HUES48 (cell line): ENCODE measurements at regions not wholly inside any gene's neighbourhood (a gene's known extent, or its start where the extent isn't known, plus 50 kb on each side); places are given as distances from the start of the nearest gene placed in this dataset.

Experiments used
- H3K27ac ChIP-seq: one replicate; pipeline ENCODE4 v1.7.0; 2013; ENCODE audit warnings: low read depth, low read length, inconsistent platforms
- H3K27me3 ChIP-seq: 2 replicates; pipeline ENCODE4 v1.6.1; 2013; ENCODE audit warnings: mild to moderate bottlenecking, low read length; ENCODE audit not compliant: control insufficient read depth, insufficient read depth
- H3K36me3 ChIP-seq: 2 replicates; pipeline ENCODE4 v1.6.1; 2013; ENCODE audit warnings: low read length; ENCODE audit not compliant: control insufficient read depth, insufficient read depth
- H3K4me1 ChIP-seq: 2 replicates; pipeline ENCODE4 v1.6.1; 2013; ENCODE audit warnings: mild to moderate bottlenecking, low read length; ENCODE audit not compliant: control insufficient read depth, insufficient read depth
- H3K4me3 ChIP-seq: 2 replicates; pipeline ENCODE4 v1.5.1; 2013; ENCODE audit warnings: mild to moderate bottlenecking, low read depth, low read length
- H3K9ac ChIP-seq: 2 replicates; pipeline ENCODE4 v1.6.1; 2013; ENCODE audit warnings: mild to moderate bottlenecking, low read depth, low read length, moderate library complexity
- H3K9me3 ChIP-seq: 2 replicates; pipeline ENCODE4 v1.6.1; 2013; ENCODE audit warnings: low read length; ENCODE audit not compliant: control insufficient read depth, insufficient read depth

DNA sequence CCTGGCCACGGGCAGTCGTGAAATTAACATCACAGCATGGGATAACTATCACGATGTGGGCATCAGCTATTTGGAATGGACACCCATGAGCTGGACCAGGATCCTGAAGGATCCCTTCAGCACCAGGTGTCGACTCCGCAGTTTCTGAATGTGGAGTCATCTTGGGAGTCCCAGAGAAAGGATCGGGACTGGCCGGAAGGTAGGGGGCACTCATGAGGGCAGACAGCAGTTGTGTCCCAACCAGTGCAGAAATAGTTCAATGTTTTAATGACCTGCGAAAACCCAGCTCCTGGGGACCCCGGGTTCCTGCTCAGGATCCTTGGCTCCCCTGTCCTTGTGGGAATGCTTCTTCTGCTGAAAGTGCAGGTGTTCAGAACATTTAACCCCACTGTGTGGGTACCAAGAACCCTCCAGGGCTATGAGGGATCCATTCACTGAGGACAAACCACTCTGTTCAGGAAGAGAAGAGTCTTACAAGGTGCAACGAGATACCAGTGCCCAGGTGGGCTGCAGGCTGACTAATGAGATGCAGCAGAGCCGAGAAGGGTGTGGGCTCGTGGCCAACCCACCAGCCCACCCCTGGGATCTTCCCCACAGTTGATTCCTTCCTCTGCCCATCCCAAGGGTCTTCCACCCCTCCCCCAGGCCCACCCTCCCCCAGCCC lies 154.8 kb downstream of the SALL1 start:
- H3K9me3 ChIP-seq: no peaks in the 10 kb centered on the region
- no peaks in the 10 kb centered on the region for H3K4me1 ChIP-seq
- no peaks in the 10 kb centered on the region for H3K36me3 ChIP-seq
- H3K27me3 ChIP-seq: no peaks in the 10 kb centered on the region
- H3K27ac ChIP-seq: no peak overlapping the region
- H3K4me3 ChIP-seq: no peak overlapping the region
- H3K9ac ChIP-seq: no peak overlapping the region

- Histone ChIP-seq H3K9me3 (no peaks in the 10 kb centered on the region), H3K36me3 (no peaks in the 10 kb centered on the region), H3K4me3 (no peak overlapping the region), H3K9ac (no peak overlapping the region), H3K27me3 (no peaks in the 10 kb centered on the region), H3K4me1 (no peaks in the 10 kb centered on the region), H3K27ac (no peak overlapping the region)
These were observed 156.1 kb downstream of the SALL1 start for GRCh38 chr16:50994995-50995394.

DNA sequence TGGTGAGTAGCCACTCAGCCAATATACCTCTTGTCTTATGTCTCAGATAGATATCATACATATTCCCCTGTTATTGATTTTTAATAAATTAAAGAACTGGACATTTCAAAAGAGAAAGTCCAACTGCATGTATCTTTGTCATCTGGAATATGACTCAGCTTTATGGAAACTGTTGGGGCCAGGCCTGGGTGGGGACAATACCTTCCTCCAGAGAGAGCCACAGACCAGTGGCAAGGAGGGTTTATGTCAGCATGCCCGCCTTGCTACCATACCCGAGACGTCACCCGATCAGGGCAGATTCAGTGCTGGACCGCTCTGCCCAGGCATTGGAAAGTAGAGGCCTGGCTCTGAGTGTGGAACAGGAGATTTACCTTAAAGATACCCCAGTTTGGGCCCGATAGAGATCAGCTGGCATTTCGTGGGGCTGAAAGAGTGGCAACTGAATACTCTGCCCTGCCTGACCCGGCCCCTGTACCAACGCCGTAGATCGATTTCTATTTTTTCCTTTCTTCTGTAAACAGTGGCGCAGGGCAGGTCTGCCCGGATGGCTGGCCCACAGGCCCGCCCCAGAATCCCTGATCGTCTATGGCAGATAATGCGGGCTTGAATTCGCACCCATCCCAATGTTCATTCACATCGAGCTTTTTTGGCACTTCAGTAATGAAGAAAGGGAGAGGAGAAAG lies 158.6 kb downstream of the SALL1 start:
- Histone ChIP-seq H3K4me3 (no peak overlapping the region), H3K27ac (no peak overlapping the region), H3K9me3 (no peaks in the 10 kb centered on the region), H3K27me3 (no peaks in the 10 kb centered on the region), H3K36me3 (no peaks in the 10 kb centered on the region), H3K9ac (no peak overlapping the region), H3K4me1 (no peaks in the 10 kb centered on the region)

GRCh38 chr16:50991436-50991835 lies 159.6 kb downstream of the SALL1 start:
- H3K9me3 ChIP-seq: no peaks in the 10 kb centered on the region
- H3K9ac ChIP-seq: no peak overlapping the region
- no peaks in the 10 kb centered on the region for H3K36me3 ChIP-seq
- no peaks in the 10 kb centered on the region for H3K27me3 ChIP-seq
- H3K27ac ChIP-seq: no peak overlapping the region
- H3K4me1 ChIP-seq: no peaks in the 10 kb centered on the region
- H3K4me3 ChIP-seq: no peak overlapping the region

- H3K27ac ChIP-seq: no peak overlapping the region
- H3K9ac ChIP-seq: no peak overlapping the region
- H3K27me3 ChIP-seq: no peaks in the 10 kb centered on the region
- no peaks in the 10 kb centered on the region for H3K9me3 ChIP-seq
- no peaks in the 10 kb centered on the region for H3K36me3 ChIP-seq
- no peak overlapping the region for H3K4me3 ChIP-seq
- H3K4me1 ChIP-seq: no peaks in the 10 kb centered on the region
These were observed 160.1 kb downstream of the SALL1 start for GRCh38 chr16:50991006-50991405.

- Histone ChIP-seq H3K27me3 (no peaks in the 10 kb centered on the region), H3K9me3 (no peaks in the 10 kb centered on the region), H3K9ac (no peak overlapping the region), H3K27ac (no peak overlapping the region), H3K4me3 (no peak overlapping the region), H3K4me1 (no peaks in the 10 kb centered on the region), H3K36me3 (no peaks in the 10 kb centered on the region)
These were observed 162.0 kb downstream of the SALL1 start for GRCh38 chr16:50989047-50989446.

GRCh38 chr16:50988441-50988840 lies 162.6 kb downstream of the SALL1 start:
- no peaks in the 10 kb centered on the region for H3K36me3 ChIP-seq
- H3K4me3 ChIP-seq: no peak overlapping the region
- no peaks in the 10 kb centered on the region for H3K27me3 ChIP-seq
- no peaks in the 10 kb centered on the region for H3K9me3 ChIP-seq
- no peak overlapping the region for H3K27ac ChIP-seq
- H3K4me1 ChIP-seq: no peaks in the 10 kb centered on the region
- H3K9ac ChIP-seq: no peak overlapping the region

DNA sequence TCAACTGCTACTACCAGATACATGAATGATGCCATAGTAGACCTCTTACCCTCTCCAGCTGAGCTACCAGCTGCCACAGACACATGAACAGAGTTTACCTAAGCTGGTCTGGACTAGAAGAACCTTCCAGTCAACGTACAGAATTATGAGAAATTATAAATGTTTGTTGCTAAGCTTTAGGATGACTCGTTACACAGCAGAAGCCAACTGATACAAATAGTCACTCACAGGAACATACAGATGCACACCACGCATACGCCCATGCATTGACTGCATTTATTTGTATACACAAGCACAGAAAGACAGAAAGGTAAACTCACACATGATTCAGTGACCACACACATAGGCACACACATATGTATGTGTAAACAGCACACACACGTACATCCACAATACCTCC lies 164.6 kb downstream of the SALL1 start:
- Histone ChIP-seq H3K9me3 (no peaks in the 10 kb centered on the region), H3K36me3 (no peaks in the 10 kb centered on the region), H3K27ac (no peak overlapping the region), H3K4me1 (no peaks in the 10 kb centered on the region), H3K9ac (no peak overlapping the region), H3K4me3 (no peak overlapping the region), H3K27me3 (no peaks in the 10 kb centered on the region)

- Histone ChIP-seq H3K9me3 (no peaks in the 10 kb centered on the region), H3K36me3 (no peaks in the 10 kb centered on the region), H3K27ac (no peak overlapping the region), H3K4me1 (no peaks in the 10 kb centered on the region), H3K4me3 (no peak overlapping the region), H3K9ac (no peak overlapping the region), H3K27me3 (no peaks in the 10 kb centered on the region)
These were observed 165.3 kb downstream of the SALL1 start for GRCh38 chr16:50985733-50986132.

- H3K36me3 ChIP-seq: no peaks in the 10 kb centered on the region
- no peaks in the 10 kb centered on the region for H3K4me1 ChIP-seq
- H3K9ac ChIP-seq: no peak overlapping the region
- H3K27ac ChIP-seq: no peak overlapping the region
- no peaks in the 10 kb centered on the region for H3K9me3 ChIP-seq
- H3K27me3 ChIP-seq: no peaks in the 10 kb centered on the region
- H3K4me3 ChIP-seq: no peak overlapping the region
These were observed 166.4 kb downstream of the SALL1 start for GRCh38 chr16:50984688-50985087.

DNA sequence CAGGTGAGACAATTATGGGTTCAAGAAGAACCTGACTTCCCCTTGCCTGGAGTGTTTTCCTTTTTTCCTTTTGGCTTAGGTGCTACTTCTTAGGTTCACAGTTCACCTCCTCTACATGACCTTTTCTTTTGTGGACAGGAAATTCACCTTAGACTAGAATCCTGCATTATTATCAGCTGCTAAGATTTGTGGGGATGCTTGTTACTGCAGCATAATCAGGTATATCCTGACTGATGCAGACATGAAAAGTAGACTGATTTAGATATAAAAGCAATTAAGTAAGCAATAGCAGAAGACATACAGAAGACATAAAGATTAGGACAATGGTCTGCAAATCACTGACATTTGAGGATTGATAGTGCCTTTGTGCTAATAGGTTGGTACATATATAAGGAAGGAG lies 168.3 kb downstream of the SALL1 start:
- no peaks in the 10 kb centered on the region for H3K27me3 ChIP-seq
- H3K4me3 ChIP-seq: no peak overlapping the region
- no peak overlapping the region for H3K27ac ChIP-seq
- no peak overlapping the region for H3K9ac ChIP-seq
- no peaks in the 10 kb centered on the region for H3K9me3 ChIP-seq
- no peaks in the 10 kb centered on the region for H3K36me3 ChIP-seq
- H3K4me1 ChIP-seq: no peaks in the 10 kb centered on the region
